Posterior vena cava (tissue), 2 donors: ENCODE measurements at regions not wholly inside any gene's neighbourhood (a gene's known extent, or its start where the extent isn't known, plus 50 kb on each side); places are given as distances from the start of the nearest gene placed in this dataset.

Experiments
- DNase-seq: peaks from one replicate; pipeline ENCODE4 v3.0.0-alpha.2; 2020; ENCODE audit warnings: low spot score
- intact Hi-C, 2 donors: fragments of 100-400 bp; cut with DNase I; formaldehyde crosslinking; loops; one replicate each; pipeline versions ENCODE4 v1.14.1 to v1.14.2; 2022 to 2023
- donor health status: DM: yes; HTN: yes; CAD: no.
- donor health status: DM: yes; HTN: yes; CAD: no.

- DNase-seq: peak; percentile 43
- intact Hi-C loops: no loop called here
Observed at GRCh38 chr1:37085393-37085792, 51.1 kb upstream of the GRIK3 start.

GRCh38 chr1:37089750-37090149 is 55.4 kb upstream of the GRIK3 start:
- intact Hi-C loops: loop anchor here in 1 of 2 donors (5.0 kb wide), 1 partner anchor 1103 kb away; no protein-coding TSS in a partner anchor
- no peak for DNase-seq

DNA sequence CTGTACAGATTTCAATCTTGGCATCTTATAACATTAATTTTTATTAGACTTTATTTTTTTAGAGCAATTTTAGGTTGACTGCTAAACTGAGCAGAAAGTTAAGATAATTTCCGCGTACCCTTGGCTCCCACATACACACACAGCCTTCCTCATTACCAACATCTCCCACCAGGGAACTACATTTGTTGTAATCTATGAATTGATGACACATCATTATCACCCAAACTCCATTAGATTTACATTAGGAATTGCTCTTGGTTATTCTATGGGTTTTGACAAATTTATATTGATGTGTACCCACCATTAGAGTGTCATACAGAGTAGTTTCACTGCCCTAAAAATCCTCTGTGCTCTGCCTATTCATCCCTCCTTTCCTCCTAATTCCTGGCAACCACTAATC is 56.4 kb upstream of the GRIK3 start:
- intact Hi-C loops: loop anchor here in 1 of 2 donors (5.0 kb wide), 1 partner anchor 1102 kb away; no protein-coding TSS in a partner anchor
- no peak for DNase-seq

- no peak for DNase-seq
- intact Hi-C loops: loop anchor here in 1 of 2 donors (5.0 kb wide), 1 partner anchor 1099 kb away; no protein-coding TSS in a partner anchor
Observed at GRCh38 chr1:37092937-37093336, 58.6 kb upstream of the GRIK3 start.

DNA sequence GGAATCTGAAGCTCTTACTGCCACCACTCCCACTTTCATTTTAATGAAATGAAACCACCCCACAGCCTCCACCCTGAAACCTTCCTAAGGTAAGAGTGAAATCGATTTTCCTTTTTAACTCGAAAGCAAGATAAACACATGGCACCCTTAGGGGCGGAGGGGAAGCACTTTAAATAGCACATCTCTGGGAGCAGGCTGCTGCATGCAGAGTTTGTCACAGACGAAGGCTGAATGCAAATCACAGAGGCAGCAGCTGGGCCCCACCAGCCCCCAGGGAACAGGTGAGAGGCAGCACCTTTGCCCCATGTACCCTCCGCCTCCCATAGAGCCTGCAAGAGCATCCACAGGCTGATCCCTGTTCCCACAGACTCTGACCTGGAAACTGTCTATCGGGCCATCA is 60.0 kb upstream of the GRIK3 start:
- no peak for DNase-seq
- intact Hi-C loops: loop anchor here in 1 of 2 donors (5.0 kb wide), 1 partner anchor 1098 kb away; no protein-coding TSS in a partner anchor

DNA sequence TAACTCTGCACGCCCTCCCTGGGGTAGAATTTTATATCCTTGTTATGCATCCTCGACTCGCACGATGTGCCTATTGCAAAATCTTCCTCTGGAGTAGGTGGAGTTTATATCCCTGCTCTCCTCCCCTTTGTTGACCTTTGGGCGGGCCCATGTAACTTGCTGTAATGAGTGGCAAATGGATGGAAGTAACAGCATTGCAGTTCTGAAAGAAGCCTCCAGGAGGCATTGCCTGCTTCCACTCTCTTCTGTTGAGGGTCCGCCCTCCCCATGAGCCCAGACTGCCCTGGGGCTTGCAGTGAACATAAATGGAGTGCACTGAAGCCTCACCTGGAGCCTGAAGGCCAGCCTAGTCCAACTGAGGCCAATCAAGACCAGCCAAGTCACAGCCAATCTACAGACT is 62.2 kb upstream of the GRIK3 start:
- DNase-seq: no peak
- intact Hi-C loops: no loop called here

DNA sequence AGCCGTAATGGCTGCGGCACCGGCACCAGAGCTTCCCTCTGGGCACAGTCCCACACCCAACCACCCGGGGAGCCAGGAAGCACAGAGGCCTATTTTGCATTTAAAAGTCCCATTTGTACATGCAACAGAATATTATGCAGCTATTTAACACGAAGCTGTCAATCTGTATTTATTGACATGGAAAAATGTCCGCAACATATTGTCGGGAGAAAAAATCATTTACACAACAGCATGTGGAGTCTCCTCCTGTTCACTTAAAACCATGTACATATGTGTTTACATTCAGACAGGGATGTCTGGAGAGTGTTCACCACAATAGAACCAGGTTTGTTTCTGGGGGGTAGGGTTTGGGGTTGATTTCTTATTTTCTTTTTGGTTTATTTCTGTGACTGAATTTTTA is 63.4 kb upstream of the GRIK3 start:
- DNase-seq: no peak

GRCh38 chr1:37098237-37098636 is 63.9 kb upstream of the GRIK3 start:
- DNase-seq: no peak
- intact Hi-C loops: no loop called here

More for the DNA sequence above, 63.4 kb upstream of the GRIK3 start:
- intact Hi-C loops: no loop called here

- intact Hi-C loops: no loop called here
- DNase-seq: no peak
Observed at GRCh38 chr1:37100310-37100709, 66.0 kb upstream of the GRIK3 start.

GRCh38 chr1:37102656-37103382 is 68.5 kb upstream of the GRIK3 start:
- intact Hi-C loops: no loop called here

DNA sequence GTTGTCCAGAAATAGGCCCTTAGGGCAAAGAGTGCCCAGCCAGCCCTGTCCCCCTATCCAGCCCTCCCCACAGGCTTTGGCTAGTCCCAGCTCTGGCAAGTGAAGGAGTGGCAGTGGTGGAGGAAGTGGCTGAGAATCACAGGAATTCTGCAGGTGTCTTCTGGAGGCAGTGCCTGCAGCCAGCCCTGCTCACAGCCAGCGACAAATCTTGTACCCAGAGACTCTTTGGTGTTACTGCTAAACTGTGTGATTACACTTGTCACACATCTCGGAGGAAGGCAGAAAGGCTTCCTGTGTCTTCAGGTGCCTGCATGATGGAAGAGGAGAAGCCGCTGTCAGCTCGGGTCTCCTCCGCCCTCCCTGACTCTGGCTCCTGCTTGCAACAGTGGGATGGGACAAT is 71.6 kb upstream of the GRIK3 start:
- intact Hi-C loops: no loop called here
- no peak for DNase-seq

More at GRCh38 chr1:37102656-37103382, 68.5 kb upstream of the GRIK3 start:
- DNase-seq: no peak

- intact Hi-C loops: no loop called here
- no peak for DNase-seq
Observed at GRCh38 chr1:37107153-37107907, 73.0 kb upstream of the GRIK3 start.

DNA sequence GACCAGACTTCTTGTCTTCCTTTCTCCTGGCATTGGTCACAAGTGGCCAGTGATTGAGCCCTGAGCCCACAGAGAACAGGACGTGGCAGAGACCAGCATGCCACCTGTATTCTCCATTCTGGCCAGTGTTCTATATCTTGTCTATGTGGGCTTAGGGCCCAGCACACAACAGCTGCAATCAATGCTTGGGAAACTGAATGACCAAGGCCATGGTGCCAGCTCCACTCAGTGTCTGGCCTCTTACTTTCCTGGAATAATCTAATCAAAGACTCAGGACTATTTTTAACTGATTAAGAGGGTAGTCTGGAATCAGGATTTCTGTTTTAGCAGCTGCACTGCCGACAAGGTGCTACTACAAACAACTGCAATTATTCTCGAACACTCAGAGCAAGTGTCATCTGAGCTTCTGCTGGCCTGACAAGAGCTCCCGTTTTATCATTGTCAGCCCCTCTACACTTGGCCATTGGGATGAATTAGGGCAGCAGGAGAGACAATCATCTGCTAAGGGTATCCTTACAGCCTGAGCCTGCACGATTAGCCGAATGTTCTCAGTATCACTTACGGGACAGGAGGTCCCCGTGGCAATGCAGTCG is 74.4 kb upstream of the GRIK3 start:
- DNase-seq: no peak
- intact Hi-C loops: no loop called here

- DNase-seq: no peak
Observed at GRCh38 chr1:37112430-37112829, 78.1 kb upstream of the GRIK3 start.

DNA sequence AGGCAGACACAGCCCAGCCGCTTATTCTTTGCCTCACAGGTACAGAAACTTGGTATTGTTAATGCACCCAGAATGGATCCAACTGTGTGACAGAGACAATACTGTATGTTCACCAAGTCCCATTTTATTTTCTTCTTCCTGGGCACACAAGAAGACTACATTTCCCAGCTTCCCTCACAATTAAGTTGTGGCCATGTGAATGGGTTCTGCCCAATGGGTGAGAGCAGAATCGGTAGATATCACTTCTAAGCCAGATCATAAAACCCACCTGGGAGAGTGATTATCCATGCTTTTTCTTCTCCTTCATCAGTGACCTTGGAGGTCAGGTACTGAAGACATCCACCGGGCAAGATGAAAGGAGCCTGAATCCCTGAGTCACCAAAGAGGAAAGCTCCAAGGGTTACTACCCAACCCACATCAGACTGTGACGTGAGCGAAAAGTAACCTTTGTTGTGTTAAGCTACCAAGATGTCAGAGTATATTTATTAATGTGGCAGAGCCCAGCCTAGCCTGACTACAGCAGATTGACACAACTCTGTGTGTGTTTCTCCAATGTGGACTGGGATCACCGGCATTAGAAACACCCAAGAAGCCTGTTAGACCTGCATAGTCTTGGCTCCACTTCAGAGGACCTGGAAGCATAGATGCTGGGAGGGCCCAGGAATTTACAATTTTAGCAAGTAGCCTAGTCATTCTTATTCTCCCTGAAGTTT is 79.1 kb upstream of the GRIK3 start:
- DNase-seq: no peak
- intact Hi-C loops: no loop called here

More at GRCh38 chr1:37112430-37112829, 78.1 kb upstream of the GRIK3 start:
- intact Hi-C loops: no loop called here

DNA sequence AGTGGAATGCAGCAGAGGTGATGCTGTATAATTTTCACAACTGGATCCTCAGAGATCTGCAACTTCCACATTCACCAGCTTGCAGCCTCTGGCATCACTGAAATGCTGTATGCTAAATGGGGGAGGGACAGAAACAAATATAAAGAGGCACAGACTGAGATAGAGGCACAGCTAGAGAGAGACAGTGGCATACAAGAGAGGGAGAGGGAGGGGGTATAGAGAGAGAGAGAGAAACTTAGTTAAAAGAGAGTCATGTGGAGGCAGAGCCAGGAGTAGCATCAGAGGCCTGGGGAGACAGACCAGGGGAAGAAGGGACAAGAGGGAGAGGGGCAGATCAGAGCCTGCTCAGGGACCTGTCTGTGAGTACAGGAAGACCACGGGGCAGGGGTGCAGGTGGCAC is 84.5 kb upstream of the GRIK3 start:
- DNase-seq: no peak
- intact Hi-C loops: no loop called here

DNA sequence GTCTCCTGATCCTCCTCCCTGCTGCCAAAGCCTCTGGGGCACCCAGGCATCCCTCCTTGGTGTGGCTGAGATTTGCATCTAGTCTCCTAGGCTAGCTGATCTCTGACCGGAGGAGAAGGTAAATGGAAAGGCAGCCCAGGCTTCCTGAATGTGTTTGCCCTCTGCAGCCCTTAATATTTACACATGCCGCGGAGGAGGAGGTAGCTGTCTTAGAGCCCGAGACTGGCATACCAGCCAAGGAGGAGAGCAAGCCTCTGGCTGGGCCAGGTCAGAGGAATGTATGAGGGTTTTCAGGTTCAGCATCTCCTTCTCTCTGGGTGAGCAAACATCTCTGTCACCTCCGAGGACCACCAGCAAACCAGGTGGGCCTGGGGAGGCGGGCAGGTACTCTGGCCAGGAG is 86.0 kb upstream of the GRIK3 start:
- DNase-seq: no peak
- intact Hi-C loops: no loop called here

DNA sequence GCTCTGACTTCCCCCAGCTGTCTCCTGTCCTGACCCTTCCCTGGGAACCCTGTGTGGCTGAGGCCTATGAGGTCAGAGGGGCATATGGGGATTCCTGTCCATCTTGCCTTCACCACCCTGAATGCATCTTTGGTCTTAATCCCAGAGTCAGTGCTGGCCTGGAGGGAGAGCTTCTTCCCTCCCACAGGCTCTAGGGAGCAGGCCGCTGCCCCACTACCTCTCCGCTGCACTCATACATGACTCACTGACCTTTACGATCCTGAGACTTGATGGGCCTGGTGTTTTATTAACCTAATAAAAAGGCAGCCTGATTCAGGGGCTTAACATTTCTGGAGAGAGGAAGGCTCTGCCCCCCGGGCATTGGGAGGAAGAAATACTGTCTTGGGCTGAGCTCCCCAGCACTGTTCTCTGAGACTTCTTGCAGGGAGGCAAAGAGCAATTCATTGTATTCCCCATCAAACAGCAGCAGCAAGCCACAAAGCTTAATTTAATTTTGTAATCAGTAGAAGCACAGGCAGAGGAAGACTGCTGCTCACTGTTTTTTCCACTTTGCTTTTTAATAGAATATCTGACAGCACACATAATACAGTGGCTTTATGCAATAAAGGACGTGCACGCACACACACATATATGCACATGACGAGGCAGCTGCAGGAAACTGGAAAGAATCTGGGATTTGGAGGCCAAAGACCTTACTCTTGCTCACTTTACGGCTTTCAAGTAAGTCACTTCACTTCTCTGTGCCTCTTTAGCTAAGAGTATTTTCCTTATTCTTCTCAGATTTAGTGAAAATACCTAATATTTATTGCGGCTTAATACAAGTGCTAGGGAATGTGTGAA is 89.2 kb upstream of the GRIK3 start:
- DNase-seq: no peak
- intact Hi-C loops: no loop called here

DNA sequence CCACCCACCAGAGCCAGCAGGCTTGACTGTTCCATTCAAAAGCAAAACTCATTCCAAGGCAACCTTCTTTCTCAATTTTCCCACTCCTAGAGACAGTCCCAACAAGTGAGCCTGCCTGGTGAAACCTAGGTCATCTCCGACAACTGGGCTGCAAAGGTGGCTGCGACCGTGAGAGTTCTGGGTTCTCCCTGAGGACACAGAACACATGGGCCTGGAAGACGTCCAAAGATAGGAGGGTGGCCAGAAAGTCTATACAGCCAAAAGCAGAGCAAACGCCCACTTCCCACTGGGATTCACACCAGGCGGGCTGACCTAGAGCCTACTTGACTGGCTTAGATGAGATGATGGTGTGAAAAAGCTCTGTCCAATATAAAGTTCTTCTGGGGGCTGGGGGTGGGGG is 90.2 kb upstream of the GRIK3 start:
- no peak for DNase-seq
- intact Hi-C loops: no loop called here
